HG02763 (cell line): ENCODE measurements at regions not wholly inside any gene's neighbourhood (a gene's known extent, or its start where the extent isn't known, plus 50 kb on each side); places are given as distances from the start of the nearest gene placed in this dataset.

Experiments used
- ATAC-seq: cut with Tn5 transposase; IDR thresholded peaks from one replicate; pipeline ENCODE4 v1.9.1; 2021; ENCODE audit warnings: mild to moderate bottlenecking, moderate library complexity; ENCODE audit not compliant: unreplicated experiment

DNA sequence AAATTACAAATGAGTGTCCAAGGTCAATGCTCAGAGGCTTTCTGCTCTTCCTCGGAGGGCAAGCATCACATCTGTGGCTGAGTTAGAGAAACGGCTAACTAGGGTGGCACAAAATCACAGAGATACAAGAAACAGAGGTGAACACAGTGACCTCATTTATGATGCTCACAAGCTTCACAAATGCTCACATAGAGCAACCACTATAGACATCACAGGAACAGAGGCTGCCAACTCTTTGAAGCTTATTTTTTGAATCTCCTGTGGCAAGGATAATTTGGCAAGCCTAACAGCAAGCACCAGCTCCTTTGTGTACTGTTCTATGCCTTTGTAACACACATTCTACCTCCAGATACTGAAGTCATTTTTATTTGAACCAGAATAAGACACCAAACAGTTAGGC is 416.5 kb upstream of the DDI1 start:
- no peak for ATAC-seq

DNA sequence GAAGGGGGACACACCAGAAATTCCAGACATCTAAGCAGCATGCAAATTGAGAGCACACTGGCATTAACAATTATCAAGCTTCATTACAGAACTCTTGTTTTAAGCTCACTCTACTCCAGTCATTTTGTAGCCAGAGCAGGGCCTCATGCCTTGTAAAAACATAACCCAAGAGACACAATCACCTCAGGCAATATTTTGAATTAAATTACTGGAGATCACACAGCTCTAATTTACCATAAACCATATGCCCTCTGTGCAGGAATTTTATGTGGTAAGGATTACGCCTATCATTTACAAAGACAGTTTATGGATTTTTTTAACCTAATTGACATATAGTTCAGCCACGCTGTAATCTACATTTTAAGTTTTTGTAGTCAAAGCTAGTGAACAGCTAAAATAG is 414.1 kb upstream of the DDI1 start:
- ATAC-seq: no peak

DNA sequence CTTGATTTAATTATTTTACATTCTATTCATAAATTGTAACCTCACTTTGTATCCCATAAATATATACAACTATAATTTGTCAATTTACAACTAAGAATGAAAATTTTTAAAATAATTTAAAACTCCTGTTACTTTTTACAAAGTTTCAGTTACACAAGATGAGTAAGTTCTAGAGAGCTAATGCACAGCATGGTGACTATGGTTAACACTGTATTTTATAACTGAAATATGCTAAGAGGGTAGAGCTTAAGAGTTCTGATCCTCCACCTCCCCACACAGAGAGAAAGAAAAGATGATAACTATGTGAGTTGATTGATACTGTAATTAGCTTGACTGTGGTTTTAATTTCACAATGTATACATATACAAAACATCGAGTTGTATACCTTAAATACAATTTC is 412.5 kb upstream of the DDI1 start:
- ATAC-seq: no peak

DNA sequence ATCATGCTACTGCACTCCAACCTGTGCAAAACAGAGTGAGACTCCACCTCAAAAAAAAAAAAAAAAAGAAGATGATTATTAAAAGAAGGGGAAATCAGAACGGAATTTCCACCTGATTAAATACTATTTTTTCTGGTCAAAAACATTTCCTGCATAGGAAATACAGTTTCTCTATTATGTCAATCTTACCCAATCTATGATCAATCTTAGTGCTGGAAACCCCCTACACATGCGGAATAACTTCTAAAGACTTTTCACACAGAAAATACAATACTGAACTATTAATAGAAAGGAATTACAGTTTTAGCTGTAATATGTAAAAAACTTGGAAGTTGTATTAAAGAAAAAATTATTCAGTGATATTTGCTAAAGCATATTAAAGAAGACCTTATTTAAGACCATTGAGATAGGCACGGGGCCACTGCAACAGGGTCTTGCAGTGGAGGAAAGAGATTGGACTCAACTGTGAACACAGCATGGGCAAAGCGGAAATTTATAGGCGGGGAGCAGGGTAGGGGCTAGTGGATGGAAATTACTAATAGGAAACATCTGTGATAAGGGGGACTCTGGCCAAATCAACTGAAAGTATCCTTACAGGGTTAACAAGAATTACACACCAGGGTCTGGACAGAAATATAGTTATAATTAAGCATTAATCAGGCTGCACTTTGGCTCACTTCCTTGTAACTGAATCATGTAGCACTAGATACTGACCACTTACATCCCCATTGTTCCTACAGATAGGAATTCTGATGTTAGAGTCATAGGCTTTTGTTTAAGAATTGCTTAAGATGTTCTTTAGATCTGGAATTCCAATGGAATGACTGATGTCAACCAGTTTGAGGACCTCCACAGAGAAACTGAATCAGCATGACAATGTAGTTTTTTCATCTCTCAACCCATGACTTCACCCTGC is 411.5 kb upstream of the DDI1 start:
- ATAC-seq: no peak

DNA sequence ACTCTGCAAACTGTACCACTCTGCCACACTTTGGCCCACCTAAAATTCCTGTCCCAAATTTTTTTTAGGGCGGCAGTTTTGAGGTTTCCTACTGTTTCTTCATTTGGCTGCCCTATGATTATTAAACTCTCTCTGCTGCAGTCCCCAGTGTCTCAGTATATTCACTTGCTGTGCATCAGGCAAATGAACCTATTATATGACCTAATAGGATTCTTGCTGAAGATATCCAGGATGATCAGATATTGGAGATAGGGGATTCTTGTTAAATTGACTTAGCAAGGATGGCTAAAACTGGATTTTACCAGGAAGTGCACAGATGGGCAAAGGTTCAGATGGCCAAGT is 410.8 kb upstream of the DDI1 start:
- ATAC-seq: no peak

DNA sequence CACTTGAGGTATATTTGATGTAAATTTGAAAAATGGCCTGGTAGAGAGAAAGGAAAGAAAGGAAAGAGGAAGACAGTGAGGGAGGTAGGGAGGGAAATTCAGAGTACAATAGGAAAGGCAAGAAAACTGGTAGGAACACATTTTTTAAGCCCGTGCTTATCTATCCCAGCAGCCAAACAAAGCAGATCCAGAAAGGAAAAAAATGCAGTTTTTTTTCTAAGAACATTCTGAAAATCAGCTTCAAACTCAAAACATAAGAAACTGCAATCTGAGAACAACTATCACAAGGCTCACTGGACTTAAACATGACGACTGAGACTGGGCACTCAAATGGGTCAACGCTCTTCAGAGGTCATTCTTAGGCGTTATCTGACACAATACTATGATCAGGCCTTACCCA is 408.3 kb upstream of the DDI1 start:
- ATAC-seq: no peak

DNA sequence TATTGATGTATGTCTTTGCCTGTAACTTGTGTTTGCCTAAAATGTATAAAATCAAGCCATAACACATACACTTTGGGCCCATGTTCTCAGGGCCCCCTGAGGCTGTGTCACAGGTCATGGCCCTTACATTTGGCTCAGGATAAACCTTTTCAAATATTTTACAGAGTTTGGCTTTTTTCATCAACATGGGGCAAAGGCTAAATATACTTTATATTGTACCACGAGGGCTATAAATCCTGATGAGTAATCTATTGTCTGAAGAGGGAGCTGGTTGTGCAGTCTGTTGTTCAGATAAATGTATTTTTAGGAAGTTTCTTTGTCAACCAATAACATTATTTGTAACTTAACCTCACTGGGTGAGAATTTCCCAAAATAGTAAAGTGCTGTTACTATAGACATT is 404.6 kb upstream of the DDI1 start:
- no peak for ATAC-seq

DNA sequence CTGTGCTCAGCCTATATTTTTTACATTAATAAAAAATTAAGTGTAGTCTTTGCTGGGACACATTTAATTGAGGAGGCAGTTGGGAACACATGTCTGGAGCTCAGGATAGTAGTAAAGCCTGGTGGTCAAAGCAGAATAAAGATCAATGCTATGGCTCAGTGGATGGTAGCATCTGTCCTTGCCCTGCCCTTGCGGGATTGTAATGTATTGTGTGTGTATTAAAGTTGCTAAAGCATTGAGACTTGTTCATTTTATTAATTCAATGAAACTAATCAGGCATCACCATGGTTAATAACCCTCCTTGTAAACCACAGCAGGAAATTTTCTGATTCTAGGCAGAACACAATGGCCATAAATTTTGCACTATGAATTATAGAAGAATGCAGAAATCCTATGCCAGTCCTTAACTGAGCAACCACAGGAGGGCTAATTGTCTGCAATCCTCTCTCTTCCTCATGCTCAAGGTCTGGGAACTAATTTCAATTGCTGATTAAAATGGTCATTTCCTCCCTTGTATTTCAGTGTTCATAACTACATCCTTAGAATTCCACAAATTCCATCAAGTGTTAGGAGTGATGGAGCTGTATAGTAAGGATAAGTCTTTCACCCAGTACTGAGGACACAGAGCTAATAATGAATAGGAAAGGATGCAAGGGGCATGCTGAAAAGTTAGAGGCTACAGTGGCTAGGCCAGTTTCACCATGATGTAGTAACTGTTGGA is 403.2 kb upstream of the DDI1 start:
- no peak for ATAC-seq

DNA sequence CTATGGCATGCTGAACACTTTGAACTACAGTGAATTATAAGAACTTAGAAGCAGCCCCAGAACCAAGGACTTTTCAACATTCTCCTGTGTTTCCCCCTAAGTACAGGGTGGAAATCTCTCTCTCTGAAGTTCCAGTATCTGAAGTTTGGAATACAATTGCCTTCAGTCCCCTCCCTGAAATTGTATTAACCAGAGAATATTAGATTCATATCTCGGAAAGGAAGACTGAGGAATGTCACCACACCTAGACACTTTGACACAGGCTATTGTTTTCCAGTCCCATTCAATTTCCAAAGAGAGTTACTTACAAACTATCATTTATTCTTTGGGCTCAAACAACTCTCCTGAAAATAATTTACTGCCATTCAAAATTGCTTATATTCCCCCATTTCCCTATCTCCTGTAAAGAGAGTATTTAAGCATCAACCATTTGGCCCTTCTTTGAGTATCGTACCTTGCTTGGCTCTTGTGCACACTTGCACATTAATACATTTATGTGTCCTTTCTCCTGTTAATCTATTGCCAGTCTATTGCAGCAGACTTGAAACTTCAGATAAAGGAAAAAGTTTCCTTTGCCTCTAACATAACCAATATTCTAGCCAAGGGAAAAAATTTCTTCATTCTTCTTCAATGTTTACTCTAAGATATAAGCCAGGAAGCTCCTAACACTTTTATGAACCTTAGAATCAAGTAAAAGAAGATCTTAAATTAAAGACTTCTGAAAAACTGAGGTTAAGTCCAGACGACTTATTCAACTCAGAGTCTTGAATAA is 402.4 kb upstream of the DDI1 start:
- no peak for ATAC-seq

DNA sequence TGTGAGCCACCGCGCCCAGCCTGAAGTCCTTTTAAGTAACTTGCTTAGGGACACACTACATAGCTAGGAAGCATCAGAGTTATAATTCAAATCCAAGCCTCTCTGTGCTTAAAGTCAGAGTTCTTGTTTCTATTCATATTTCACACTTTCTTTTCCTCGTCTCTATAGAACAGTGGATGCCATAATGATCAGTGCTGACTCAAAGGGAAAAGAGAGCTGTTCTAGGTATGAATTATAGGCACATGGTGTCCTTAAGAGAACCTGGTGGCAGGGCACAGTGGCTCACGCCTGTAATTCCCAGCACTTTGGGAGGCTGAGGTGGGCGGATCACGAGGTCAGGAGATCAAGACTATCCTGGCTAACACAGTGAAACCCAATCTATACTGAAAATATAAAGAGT is 400.2 kb upstream of the DDI1 start:
- no peak for ATAC-seq

DNA sequence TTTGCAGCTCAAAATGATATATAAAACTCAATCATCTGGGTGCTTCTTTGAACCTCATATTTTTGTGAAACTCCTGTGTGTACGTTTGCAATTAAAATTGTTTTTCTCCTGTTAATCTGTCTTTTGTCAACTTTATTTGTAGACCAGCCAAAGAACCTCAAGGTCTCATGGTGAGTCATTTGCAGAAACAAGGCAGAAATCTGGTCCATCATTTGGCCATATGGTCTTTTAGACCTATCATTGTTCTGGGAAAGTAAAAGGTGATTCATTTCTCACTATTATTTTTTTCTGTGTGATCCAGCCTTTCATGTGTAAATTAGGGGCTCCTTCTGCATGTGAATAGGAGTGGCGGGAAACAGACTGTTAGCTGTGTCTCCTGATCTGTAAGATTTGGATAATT is 399.1 kb upstream of the DDI1 start:
- ATAC-seq: no peak

DNA sequence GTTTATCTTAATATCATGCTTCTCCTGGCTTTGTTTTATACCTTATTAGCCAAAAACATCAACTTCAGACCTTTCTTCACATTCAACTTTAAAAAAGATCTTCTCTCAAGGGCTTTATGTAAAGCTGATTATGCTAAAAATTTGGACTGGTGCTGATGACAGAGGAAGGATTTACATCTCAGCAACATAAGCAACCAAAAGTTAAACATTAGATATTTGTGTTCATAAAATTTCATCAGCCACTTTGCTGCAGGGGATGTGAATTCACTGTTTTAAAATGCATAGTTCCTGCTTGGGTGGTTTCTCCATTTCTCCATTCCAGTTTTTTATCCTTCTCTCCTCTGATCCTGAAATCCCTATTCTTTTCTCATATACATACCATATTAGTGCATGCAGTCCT is 398.6 kb upstream of the DDI1 start:
- ATAC-seq: no peak

DNA sequence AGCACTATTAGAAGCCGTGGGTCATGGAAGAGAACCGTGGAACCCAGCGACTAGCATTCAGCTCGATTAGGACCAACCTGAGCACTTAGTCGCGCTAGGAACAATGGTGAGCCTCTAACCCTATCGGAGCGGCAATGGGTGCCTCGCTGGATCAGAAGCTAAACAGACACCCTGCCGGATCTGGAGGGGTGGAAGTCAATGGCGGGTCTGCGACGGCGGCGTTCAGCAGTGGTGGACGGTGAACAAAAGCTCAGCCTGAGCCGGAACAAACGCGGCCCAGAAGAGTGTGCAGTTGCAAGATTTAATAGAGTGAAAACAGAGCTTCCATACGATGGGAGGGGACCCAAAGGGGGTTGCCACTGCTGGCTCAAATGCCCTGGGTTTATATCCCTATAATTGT is 391.8 kb upstream of the DDI1 start:
- no peak for ATAC-seq

DNA sequence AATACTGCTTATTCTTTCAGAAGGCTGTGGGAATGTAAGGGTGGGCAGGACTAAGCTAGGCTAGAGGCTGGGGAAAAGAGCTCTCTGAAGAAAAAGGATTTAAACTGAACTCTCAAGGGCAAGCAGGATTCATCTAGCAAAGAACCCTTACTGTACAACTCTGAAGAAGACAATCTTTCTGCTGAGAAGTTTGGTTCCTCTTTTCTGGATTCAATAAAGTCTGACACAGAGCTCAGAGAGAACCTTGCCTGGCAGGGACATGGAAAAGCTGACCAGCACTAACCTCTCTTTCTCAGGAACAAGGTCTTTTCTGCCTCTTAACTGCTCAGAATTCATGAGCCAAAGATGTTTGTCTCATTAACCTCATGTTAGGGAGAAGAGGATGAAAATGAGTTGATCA is 388.4 kb upstream of the DDI1 start:
- ATAC-seq: no peak

DNA sequence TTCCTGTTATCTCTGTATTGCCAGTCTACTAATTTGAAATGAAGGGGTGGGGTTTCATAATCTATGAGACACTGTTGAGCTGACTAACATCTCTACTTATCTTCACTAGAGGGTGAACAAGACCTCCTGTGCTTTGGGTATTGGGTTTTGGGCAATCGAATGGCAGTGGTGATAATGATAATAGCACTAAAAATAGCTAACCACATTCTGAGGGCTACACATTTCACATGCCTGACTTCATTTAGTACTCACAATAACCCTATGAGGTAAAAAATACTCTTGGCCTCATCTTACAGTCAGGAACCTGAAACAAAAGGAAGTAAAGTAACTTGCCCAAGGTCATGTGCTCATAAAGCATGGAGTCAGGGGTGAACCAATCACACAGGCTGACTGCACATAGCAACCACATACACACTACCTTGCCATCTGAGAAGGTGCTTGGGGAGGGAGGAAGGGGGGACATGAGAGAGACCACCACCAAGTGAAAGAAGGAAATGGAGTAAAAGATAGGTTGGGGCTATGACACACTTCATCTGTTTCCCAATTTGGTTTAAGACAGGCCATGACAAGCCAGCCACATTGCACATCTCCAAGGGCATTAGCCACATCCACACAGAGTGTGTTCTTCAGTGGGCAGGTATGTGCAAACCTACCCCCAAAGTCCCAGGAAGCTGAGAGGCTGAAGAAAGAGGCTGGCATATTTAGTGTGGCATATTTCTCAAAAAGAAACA is 387.6 kb upstream of the DDI1 start:
- no peak for ATAC-seq

DNA sequence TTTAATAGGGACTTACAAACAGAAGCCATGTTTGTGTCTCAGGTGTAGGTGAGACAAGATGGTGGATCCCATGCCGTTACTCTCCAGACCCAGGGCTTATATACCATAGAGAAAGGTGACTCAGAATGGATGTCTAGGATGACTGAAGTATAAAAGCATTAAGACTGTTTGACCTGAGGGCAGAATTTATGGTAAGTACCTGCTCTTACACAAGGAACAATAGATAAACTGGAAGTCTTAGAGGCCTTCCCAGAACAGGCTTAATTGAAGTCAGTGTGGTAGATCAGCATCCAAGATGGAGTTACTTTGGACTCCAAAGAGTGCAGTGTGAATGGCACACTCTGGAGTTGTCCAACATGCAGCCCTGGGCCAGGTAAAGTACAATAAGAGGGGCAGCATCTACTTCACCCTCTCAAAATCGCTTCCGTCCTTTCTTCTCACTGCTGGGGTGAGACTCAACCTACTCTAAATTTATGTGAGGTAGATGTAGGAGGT is 387.0 kb upstream of the DDI1 start:
- no peak for ATAC-seq

DNA sequence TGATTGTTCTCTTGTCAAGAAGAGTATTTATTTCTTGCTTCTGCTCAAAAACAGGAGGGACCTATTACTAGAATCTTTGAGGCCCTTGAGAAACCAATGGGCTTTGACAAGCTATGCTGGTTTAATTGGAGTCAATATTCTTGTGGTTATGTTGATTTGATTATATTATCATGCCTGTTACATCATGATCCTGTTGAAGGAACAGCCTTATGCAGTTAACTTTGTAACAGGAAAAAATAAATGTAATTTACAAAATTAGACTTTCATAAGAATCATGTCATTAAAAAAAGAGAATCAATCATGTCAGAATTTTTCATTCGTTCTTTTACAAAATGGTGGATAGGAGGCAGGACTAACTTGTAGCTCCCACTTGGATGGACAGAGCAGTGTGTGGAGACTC is 386.1 kb upstream of the DDI1 start:
- ATAC-seq: no peak

DNA sequence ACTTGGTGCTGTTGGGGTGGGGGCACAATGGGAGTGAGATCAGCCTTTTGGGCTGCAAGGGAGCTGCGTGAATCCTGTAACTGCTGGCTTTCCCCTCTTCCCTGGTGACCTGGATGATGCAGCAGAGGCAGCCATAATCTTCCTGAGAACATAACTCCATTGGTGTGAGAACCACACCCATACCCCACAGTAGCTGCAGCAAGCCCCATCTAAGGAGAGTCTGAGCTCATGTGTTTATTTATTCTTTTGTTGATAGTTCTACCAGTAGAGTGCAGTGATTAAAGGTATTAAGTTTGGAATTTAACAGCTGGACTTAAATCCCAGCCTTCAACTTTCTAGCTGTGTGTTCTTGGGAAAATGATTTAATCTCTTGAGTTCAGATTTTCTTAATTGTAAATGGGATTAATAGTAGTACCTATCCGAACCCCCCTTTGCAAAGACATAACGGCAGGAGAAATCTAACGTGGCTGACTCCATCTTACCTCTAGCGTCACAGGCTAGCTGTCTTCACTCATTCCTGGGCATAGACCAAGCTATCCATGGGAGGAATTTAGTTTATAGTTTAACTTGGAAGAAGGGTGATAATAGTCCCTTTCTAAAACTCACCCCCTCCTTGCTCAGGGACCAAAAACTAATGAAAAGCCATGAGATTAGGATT is 385.0 kb upstream of the DDI1 start:
- ATAC-seq: no peak

DNA sequence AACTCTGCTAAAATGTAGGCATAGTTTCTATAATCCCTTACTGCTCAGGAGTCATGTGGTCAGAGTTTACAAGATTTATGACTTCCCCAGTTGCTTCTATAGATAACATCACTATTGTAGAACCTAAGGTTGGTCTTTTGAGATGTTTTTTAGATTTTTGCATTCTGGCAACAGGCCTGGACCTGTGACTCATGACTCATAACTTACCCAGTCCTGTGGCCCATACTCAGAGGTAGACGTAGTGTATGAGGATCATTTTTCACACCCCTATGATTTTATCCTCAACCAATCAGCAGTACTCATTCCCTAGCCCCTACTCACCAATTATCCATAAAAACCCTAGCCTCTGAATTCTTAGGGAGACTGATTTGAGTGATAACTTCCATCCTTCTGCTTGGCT is 384.4 kb upstream of the DDI1 start:
- no peak for ATAC-seq

DNA sequence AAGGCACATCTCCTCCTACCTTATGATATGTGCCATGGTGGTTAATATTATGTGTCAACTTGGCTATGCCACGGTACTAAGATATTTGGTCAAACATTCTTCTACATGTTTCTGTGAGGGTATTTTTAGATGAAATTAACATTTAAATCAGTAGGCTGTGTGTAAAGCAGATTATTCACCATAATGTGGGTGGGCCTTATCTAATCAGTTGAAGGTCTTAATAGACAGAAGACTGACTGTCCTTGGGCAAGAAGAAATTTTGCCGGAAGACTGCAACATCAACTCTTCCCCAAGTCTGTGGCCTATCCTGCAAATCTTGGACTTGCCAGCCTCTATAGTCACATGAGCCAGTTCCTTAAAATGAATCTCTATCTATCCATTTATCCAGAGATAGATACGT is 380.1 kb upstream of the DDI1 start:
- ATAC-seq: no peak
